Memory B cell (primary cell): ENCODE measurements at regions not wholly inside any gene's neighbourhood (a gene's known extent, or its start where the extent isn't known, plus 50 kb on each side); places are given as distances from the start of the nearest gene placed in this dataset.

Experiments used
- ATAC-seq: fragments of 150-1000 bp; cut with Tn5 transposase; 2 replicates; pipeline ENCODE4 v1.10.0; 2021; ENCODE audit warnings: low read depth, mild to moderate bottlenecking, moderate library complexity
- DNase-seq, 2 donors: peaks; one replicate each; pipeline ENCODE4 v3.0.0; 2022; ENCODE audit warnings: low spot score in 2 of 2
- H3K27ac Mint-ChIP-seq: one replicate; pipeline ENCODE4 v1.8.0; 2022; ENCODE audit warnings: mild to moderate bottlenecking, moderate library complexity, mixed read lengths
- H3K27me3 Mint-ChIP-seq: one replicate; pipeline ENCODE4 v1.8.0; 2022; ENCODE audit warnings: mixed read lengths
- H3K36me3 Mint-ChIP-seq: one replicate; pipeline ENCODE4 v1.8.0; 2022; ENCODE audit warnings: mild to moderate bottlenecking, mixed read lengths
- H3K4me1 Mint-ChIP-seq: one replicate; pipeline ENCODE4 v1.8.0; 2022; ENCODE audit warnings: mixed read lengths
- H3K4me3 Mint-ChIP-seq: one replicate; pipeline ENCODE4 v1.8.0; 2022; ENCODE audit warnings: mild to moderate bottlenecking, moderate library complexity, mixed read lengths
- H3K9me3 Mint-ChIP-seq: one replicate; pipeline ENCODE4 v1.8.0; 2022; ENCODE audit warnings: mixed read lengths

DNA sequence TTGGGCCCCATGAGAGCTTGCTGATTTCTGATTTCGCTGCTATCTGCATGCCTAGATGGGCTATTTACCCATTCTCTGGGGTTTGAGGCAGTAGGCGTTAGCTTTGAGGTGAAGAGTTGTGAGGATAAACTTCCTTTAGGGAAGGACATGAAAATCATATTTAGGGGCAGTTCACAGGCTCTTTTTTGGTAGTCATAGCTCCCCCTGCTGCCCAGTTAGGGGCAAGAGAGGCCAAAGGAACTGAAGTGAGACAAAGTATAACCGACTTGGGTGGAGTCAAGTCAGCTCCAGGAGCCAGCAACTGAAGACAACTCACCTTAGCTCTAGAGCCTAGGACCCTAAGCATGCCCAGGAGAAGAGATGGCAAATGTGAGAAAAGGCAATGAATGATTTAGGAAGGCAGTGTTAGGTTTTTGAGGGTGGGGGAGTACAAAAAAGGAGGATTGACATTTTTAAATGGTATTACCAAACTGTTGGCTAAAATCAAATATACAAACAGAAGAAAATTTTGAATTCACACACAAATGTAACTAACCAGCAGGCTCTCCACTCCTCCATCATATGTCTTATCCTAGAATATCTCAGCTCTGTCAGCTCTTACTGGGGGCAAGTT is 625.2 kb downstream of the LMO4 start:
- ATAC-seq: peak; percentile 93
- H3K4me3 Mint-ChIP-seq: no peak overlapping the region

DNA sequence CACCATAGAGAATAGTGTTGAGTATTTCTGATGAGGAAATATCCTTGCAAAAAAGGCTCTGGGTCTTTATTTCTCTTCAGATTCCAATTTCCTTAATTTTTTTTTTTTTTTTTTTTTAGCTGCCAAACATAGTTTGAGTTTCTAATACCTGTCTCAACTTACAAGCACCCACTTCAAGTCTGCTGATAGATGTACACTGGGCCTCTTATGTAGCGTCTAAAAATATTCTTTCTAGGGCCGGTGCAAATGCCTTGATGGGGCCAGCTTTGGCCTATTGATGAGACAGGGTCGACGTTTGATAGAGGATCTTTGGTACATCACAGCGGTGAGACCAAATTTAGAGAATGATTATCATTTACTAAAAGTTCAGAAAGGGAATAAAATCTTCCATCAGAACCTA is 626.4 kb downstream of the LMO4 start:
- DNase-seq: no peak
- no peaks in the 10 kb centered on the region for H3K9me3 Mint-ChIP-seq
- no peak overlapping the region for H3K27ac Mint-ChIP-seq
- H3K27me3 Mint-ChIP-seq: no peaks in the 10 kb centered on the region
- no peaks in the 10 kb centered on the region for H3K36me3 Mint-ChIP-seq
- peaks cover 17% of the 10 kb centered on the region for H3K4me1 Mint-ChIP-seq
- no peak for ATAC-seq
- no peak overlapping the region for H3K4me3 Mint-ChIP-seq

More for the DNA sequence above, 625.2 kb downstream of the LMO4 start:
- DNase-seq: peak; percentile 56 to 65
- no peaks in the 10 kb centered on the region for H3K9me3 Mint-ChIP-seq
- no peaks in the 10 kb centered on the region for H3K36me3 Mint-ChIP-seq
- H3K27ac Mint-ChIP-seq: peak overlapping the region; percentile 1
- no peaks in the 10 kb centered on the region for H3K27me3 Mint-ChIP-seq
- H3K4me1 Mint-ChIP-seq: peaks cover 17% of the 10 kb centered on the region

DNA sequence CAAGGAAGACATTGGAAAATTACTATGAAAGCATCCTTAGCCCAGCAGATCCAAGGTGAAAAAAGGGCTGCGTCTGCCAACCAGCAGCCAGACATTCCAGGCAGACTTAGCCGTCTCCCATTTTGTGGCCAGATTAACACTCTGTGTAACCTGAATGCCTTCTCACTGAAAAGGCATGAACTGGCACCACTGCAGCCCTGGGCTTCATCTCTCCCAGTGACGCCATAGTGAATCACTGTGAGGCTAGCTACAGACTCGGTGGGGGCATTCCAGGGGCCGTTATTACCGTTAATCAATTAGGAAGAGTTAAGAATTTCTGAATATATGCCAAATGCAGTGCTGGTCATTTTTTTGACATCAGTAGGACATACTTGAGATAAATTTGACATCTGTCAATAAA is 627.4 kb downstream of the LMO4 start:
- Mint-ChIP-seq H3K4me1 (peaks cover 17% of the 10 kb centered on the region), H3K36me3 (no peaks in the 10 kb centered on the region), H3K27me3 (no peaks in the 10 kb centered on the region), H3K4me3 (no peak overlapping the region), H3K9me3 (no peaks in the 10 kb centered on the region), H3K27ac (no peak overlapping the region)
- DNase-seq: no peak
- ATAC-seq: no peak

DNA sequence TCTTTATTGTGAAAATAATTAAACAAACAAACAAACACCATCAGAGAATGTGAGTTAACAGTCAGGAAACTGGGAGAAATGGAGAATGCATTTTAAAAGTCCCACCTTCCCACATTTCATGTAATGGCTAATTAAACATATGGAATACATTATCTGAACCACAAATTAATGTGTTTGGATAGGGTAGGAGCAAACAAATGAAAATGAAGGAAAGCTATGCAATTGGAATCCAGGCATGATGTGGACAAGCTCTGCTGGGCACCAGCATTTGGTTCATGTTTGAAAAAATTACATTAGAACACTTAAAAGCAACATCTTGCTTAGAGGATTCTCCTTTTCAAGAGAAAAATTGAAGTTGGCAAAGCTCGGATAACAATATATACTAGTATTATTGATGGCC is 628.1 kb downstream of the LMO4 start:
- Mint-ChIP-seq H3K4me3 (no peak overlapping the region), H3K4me1 (peaks cover 14% of the 10 kb centered on the region), H3K9me3 (no peaks in the 10 kb centered on the region), H3K27me3 (no peaks in the 10 kb centered on the region), H3K27ac (no peak overlapping the region), H3K36me3 (no peaks in the 10 kb centered on the region)
- ATAC-seq (no peak), DNase-seq (no peak)

DNA sequence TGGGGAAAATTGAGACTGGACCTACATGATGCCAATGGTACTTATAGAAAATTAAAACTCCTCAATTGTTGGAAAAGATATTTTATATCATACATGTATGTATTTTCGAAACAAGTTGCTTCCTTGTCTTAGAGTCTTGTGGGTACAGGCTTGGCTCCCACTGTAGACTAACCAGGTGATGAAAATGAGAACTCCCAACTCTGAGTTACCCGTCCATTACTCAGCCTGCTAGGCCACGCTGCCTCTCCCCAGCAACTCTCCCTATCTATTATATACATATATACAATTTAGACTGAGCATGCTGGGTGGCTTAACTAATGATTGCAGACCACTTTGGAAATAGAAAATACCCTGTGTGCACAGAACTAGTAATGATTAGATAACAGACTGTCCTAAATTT is 628.7 kb downstream of the LMO4 start:
- no peak overlapping the region for H3K4me3 Mint-ChIP-seq

DNA sequence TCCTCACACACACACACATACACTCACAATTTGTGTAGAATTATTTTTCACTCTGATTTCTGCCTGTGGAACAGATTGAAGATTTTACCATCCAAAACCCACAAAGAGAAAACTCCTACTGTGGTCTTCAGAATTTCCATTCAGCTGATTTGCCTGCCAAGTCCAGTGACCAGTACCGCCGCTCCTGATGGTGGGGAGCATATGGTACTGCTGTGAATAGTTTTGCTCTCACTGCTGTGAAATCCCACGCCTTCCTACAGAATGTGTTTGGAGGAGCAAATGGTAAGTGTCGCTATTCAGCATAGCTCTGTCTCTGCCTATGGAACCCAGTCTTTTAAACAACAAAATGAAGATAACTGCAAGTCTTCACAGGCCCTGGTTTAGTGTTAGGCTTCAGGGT is 629.5 kb downstream of the LMO4 start:
- Mint-ChIP-seq H3K4me3 (no peak overlapping the region), H3K9me3 (no peaks in the 10 kb centered on the region), H3K36me3 (no peaks in the 10 kb centered on the region), H3K27ac (no peak overlapping the region), H3K4me1 (peaks cover 5% of the 10 kb centered on the region), H3K27me3 (no peaks in the 10 kb centered on the region)
- no peak for ATAC-seq
- no peak for DNase-seq

More for the DNA sequence above, 628.7 kb downstream of the LMO4 start:
- no peaks in the 10 kb centered on the region for H3K27me3 Mint-ChIP-seq
- no peaks in the 10 kb centered on the region for H3K9me3 Mint-ChIP-seq
- no peak overlapping the region for H3K27ac Mint-ChIP-seq
- no peaks in the 10 kb centered on the region for H3K36me3 Mint-ChIP-seq
- DNase-seq (no peak), ATAC-seq (no peak)
- H3K4me1 Mint-ChIP-seq: peaks cover 8% of the 10 kb centered on the region

DNA sequence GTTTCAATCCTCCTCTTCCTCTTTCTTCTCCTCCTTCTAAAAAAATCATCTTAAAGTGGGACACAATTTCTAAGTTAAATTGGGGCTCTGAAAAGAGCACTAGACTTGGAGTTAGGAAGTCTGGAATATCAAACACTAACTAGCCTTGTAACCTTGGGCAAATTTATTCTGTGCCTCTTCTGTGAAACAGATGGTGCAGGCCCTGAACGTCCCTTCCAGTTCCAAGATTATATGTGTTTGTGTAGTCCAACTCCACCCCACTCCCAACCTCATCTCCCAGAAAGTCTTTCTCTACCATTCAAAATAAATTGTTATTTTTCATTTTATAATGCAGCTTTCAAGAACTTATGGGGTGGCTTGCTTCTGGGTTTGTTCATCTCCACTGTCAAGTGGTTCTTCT is 630.0 kb downstream of the LMO4 start:
- no peak overlapping the region for H3K4me3 Mint-ChIP-seq
- H3K4me1 Mint-ChIP-seq: peaks cover 3% of the 10 kb centered on the region
- ATAC-seq: no peak
- no peaks in the 10 kb centered on the region for H3K27me3 Mint-ChIP-seq
- no peak for DNase-seq
- no peaks in the 10 kb centered on the region for H3K9me3 Mint-ChIP-seq
- H3K27ac Mint-ChIP-seq: no peak overlapping the region
- H3K36me3 Mint-ChIP-seq: no peaks in the 10 kb centered on the region

DNA sequence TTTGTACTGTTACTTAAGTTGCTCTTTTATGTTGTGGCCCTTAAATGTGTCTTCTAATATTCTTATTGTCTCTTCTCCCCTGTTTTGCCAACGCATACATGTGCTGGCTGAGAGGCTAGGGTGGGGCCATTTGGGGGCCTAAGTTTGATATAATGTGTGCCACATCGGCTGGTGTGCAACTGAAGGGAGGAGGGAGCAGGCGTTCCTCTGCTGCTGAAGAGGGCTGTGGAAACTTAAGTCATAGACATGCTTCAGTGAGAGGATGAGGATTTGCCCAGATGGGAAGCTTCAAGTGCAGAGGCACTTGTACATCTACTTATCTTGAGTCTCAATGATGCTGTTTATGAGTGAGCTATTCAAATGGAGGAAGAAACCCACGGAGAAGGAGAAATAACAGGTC is 630.6 kb downstream of the LMO4 start:
- Mint-ChIP-seq H3K4me1 (no peaks in the 10 kb centered on the region), H3K27ac (no peak overlapping the region), H3K36me3 (no peaks in the 10 kb centered on the region), H3K27me3 (no peaks in the 10 kb centered on the region), H3K4me3 (no peak overlapping the region), H3K9me3 (no peaks in the 10 kb centered on the region)
- no peak for DNase-seq
- ATAC-seq: no peak

DNA sequence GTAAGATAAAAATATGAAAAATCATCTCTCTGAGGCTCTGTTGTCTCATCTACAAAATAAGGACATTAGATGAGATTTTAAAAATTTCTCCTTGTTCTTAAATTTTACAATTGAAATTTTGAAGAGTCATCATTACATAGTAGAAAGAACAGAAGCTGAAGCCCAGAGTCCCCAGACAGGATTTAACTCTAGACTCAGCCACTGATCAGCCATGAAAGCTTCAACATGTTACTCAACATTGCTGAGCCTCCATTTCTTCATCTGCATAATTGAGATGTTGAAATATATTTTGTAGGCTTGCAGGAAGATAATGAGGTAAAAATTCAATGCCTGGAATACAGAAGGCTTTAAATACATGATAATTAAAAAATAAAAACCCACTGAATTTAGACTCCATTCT is 633.3 kb downstream of the LMO4 start:
- ATAC-seq (no peak), DNase-seq (no peak)
- Mint-ChIP-seq H3K4me1 (no peaks in the 10 kb centered on the region), H3K4me3 (no peak overlapping the region), H3K36me3 (no peaks in the 10 kb centered on the region), H3K27me3 (no peaks in the 10 kb centered on the region), H3K27ac (no peak overlapping the region), H3K9me3 (no peaks in the 10 kb centered on the region)

DNA sequence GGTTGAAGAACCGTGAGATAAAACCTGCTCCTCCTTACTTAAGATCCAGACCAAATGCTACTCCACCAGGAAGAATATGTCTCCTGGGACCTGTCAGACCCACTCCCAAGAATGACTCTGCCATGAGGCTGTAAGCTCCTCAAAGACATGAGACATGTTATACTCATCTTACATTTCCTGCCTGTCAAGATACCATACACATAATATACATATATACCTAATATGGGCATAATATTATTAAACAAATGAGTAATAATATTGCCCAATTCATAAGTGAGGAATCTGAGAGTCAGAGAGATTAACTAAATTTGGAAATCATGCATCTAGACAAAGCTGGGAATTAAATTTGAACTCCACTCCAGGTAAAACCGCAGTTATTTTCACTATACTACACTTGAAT is 634.9 kb downstream of the LMO4 start:
- Mint-ChIP-seq H3K27me3 (no peaks in the 10 kb centered on the region), H3K4me1 (no peaks in the 10 kb centered on the region), H3K27ac (no peak overlapping the region), H3K4me3 (no peak overlapping the region), H3K36me3 (no peaks in the 10 kb centered on the region), H3K9me3 (no peaks in the 10 kb centered on the region)
- ATAC-seq (no peak), DNase-seq (no peak)

DNA sequence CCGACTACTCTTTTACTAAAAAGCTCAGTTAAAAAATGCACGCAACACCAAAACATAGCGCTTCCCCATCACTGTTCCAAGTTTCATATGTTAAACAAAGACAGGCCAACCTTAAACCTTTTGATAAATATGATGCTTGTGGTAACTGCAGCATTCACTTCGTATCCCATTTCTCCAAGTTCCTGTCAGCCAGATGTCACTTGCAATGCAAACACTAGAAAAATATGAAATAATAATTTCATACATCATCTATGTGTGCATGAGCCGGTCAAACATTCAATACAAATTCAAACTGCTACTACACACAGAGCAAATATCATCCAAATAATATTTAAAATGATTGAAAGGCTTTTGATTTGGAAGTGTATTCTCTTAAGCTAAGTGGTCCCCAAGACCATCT is 636.5 kb downstream of the LMO4 start:
- Mint-ChIP-seq H3K27me3 (no peaks in the 10 kb centered on the region), H3K36me3 (no peaks in the 10 kb centered on the region), H3K4me3 (no peak overlapping the region), H3K4me1 (no peaks in the 10 kb centered on the region), H3K27ac (no peak overlapping the region), H3K9me3 (no peaks in the 10 kb centered on the region)
- DNase-seq (no peak), ATAC-seq (no peak)

DNA sequence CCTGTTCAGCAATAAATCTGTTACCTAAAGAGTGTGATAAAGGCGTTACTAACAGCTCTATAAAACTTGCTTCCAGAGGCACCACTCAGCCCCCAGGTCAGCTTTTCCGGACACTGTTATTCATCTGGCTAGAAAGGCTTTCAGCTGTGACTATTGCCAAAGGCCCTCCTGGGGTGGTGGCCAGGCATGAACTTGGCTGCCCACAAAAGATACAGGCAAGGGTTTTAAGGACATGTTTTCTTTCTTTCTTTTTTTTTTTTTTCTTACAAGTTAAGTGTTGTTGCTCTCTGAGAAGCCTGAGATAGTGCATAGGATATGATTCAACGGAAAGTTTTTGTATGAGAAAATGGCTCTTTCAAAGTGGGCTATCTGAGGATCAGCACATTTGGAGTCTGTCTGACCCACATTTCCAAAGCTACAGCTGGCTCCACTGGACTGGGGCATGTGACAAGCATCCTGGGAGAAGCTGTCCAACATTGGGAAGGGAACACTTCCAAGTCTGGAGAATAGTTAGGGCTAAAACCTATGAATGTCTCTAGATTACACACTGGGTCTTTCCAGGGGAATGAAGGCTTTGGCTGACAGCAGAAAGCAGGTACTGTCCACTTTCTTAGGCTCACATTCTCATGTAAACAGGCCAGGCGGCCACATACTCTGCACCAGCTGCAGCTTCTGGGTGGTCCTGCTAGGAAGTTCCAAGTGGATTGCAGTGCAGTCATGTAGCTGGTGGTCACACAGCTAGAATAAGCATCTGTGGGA is 639.7 kb downstream of the LMO4 start:
- no peaks in the 10 kb centered on the region for H3K27me3 Mint-ChIP-seq
- H3K4me3 Mint-ChIP-seq: no peak overlapping the region
- no peak overlapping the region for H3K27ac Mint-ChIP-seq
- DNase-seq (no peak), ATAC-seq (no peak)
- H3K4me1 Mint-ChIP-seq: no peaks in the 10 kb centered on the region
- no peaks in the 10 kb centered on the region for H3K9me3 Mint-ChIP-seq
- no peaks in the 10 kb centered on the region for H3K36me3 Mint-ChIP-seq

DNA sequence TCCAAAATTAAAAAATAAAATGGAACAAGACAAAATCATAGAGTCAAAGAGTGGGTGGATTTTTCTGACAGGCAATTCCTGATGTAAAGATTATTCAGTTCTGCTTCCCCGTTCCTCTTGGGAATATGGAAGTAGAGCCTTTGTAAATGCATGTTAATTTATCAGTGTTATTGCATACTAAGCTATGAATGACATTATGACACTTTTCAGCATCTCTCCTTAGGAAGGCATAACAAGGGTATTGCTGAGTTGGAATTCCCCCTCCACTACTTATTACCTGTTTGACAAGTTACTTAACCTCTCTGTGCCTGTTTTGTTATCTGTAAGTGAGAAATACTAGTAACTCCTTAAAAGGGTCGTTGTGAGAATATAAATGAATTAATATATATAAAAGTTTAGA is 640.4 kb downstream of the LMO4 start:
- Mint-ChIP-seq H3K9me3 (no peaks in the 10 kb centered on the region), H3K27ac (no peak overlapping the region), H3K36me3 (no peaks in the 10 kb centered on the region), H3K27me3 (no peaks in the 10 kb centered on the region), H3K4me1 (no peaks in the 10 kb centered on the region), H3K4me3 (no peak overlapping the region)
- DNase-seq (no peak), ATAC-seq (no peak)

DNA sequence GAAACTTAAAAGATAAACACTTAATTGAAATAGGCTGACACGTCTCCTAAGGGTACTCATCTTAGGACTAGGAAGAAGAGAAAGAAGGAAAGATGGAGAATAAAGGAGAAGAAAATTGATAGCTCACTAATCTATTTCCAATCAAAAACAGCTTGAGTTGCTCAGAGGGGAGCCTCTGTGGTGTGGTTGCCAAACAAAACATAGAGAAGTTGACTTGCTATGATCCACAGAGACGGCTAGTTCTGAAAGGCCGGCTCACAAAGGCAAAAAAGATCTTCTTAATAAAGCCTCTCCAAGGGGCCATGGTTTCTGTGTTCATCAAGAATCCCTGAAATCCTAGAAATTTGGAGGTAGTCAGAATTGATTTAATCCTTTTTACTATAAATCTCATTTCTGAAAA is 644.1 kb downstream of the LMO4 start:
- Mint-ChIP-seq H3K4me1 (no peaks in the 10 kb centered on the region), H3K27ac (no peak overlapping the region), H3K27me3 (no peaks in the 10 kb centered on the region), H3K36me3 (no peaks in the 10 kb centered on the region), H3K4me3 (no peak overlapping the region), H3K9me3 (no peaks in the 10 kb centered on the region)
- DNase-seq (no peak), ATAC-seq (no peak)

DNA sequence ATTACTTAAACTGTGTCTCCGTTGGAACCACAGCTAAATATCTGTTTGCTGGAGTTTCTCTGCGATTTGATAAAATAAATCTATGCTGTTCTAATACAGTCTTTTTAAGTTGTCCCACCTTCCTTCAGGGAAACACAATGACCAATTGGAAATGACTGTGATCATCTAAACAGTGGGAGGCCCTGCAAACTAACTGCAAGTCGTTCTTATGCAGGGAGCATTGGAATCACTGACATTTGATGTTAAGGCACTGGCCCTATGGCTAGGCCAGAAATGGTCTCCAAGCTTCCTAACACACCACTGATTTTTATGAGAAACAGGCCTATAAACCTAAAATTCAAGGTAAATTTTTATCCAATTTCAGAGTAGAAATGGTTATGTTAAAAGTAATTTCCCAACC is 645.2 kb downstream of the LMO4 start:
- ATAC-seq: no peak
- Mint-ChIP-seq H3K9me3 (no peaks in the 10 kb centered on the region), H3K4me1 (no peaks in the 10 kb centered on the region), H3K36me3 (no peaks in the 10 kb centered on the region), H3K4me3 (no peak overlapping the region), H3K27ac (no peak overlapping the region), H3K27me3 (no peaks in the 10 kb centered on the region)
- DNase-seq: no peak
